Fibroblast of lung (primary cell): ENCODE measurements at regions not wholly inside any gene's neighbourhood (a gene's known extent, or its start where the extent isn't known, plus 50 kb on each side); places are given as distances from the start of the nearest gene placed in this dataset.

Experiments
- CTCF ChIP-seq, 2 donors: IDR thresholded peaks in 1 of 2; conservative IDR thresholded peaks in 1 of 2; 1 replicate in 1 of 2; 2 replicates in 1 of 2; pipeline ENCODE4 v1.5.1; 2011 to 2012; ENCODE audit warnings: low read length in 2 of 2, control low read depth in 1 of 2, inconsistent platforms in 1 of 2, low read depth in 1 of 2, mild to moderate bottlenecking in 1 of 2
- EZH2 ChIP-seq: IDR thresholded peaks from 2 replicates; pipeline ENCODE4 v1.5.1; 2012; ENCODE audit warnings: low read length, control low read depth, mild to moderate bottlenecking; ENCODE audit errors: missing control alignments

- TF ChIP-seq CTCF (conservative IDR thresholded peaks at IDR 0.05 in 1 of 2, IDR thresholded peaks at IDR 0.05 in 1 of 2; ENCODE audit: low read depth in 1 of 2, low read length in 2 of 2) (no peak), EZH2 (no peak)
Measured at GRCh38 chr22:49281467-49282340, 546.0 kb downstream of the BRD1 start.
